Erythroblast (primary cell): ENCODE measurements at regions not wholly inside any gene's neighbourhood (a gene's known extent, or its start where the extent isn't known, plus 50 kb on each side); places are given as distances from the start of the nearest gene placed in this dataset.
"Not testable (repeated sequence)": the region's sequence is repeated elsewhere in the genome, so short reads cannot be mapped to it uniquely, and the experiment has no call there.

ENCODE experiments used
- DNase-seq, 2 experiments: peaks; one replicate each; lab custom pipeline; 2025; lab: John Stamatoyannopoulos, UW
- GATA1 ChIP-seq: IDR thresholded peaks from 2 replicates; pipeline ENCODE4 v1.6.1; 2011; ENCODE audit warnings: low read depth, mild to moderate bottlenecking, control low read depth, low read length, moderate library complexity
- POLR2A ChIP-seq: IDR thresholded peaks from 2 replicates; pipeline ENCODE4 v1.6.1; 2011; ENCODE audit warnings: mild to moderate bottlenecking, low read length

- TF ChIP-seq GATA1 (no peak), POLR2A (no peak)
- DNase-seq, result no peak
Observed at GRCh38 chrX:131671735-131672134, 127.9 kb downstream of the OR13H1 start.

DNA sequence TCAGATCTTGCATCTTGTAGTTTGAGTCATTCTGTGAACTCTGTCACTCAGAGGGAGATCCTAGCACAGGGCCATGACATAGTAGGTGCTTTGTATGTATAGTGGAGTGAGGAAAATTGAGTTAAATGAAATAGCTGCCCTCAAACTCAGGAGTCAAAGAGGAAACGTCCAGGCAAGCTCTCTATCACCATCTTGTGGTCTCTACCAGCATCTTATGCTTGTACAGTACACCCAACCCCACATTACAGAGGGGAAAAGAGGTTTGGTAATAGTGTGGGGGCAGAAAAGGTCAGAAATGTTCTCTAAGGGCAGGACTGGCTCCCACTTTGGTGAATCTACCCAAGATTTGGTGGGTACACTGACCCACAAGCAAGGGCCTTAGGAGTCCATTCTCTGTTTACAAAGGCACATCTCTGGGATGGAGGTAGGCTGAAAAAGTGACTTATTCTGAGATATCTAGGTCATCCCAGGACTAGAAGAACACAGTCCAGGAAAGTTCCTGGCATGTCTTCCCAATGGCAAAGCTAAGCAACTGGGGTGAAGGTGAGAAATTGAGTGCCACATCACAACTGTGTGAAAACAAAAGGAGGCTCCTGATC is 131.8 kb downstream of the OR13H1 start:
- DNase-seq, result peak; percentile 0
- TF ChIP-seq GATA1 (no peak), POLR2A (no peak)

GRCh38 chrX:131677655-131678628 is 134.1 kb downstream of the OR13H1 start:
- peak; percentile 9 to 47 for DNase-seq
- TF ChIP-seq GATA1 (no peak), POLR2A (no peak)

- DNase-seq, result not testable (repeated sequence)
Observed at GRCh38 chrX:131682735-131683134, 138.9 kb downstream of the OR13H1 start.

GRCh38 chrX:131693359-131693758 is 149.5 kb downstream of the OR13H1 start:
- TF ChIP-seq GATA1 (no peak), POLR2A (no peak)
- no peak for DNase-seq

GRCh38 chrX:131696989-131697388 is 153.1 kb downstream of the OR13H1 start:
- DNase-seq, result not testable (repeated sequence)

GRCh38 chrX:131703646-131704045 is 159.8 kb downstream of the OR13H1 start:
- TF ChIP-seq GATA1 (no peak), POLR2A (no peak)
- no peak for DNase-seq

GRCh38 chrX:131704136-131704695 is 160.3 kb downstream of the OR13H1 start:
- TF ChIP-seq GATA1 (no peak), POLR2A (no peak)
- DNase-seq, result no peak

DNA sequence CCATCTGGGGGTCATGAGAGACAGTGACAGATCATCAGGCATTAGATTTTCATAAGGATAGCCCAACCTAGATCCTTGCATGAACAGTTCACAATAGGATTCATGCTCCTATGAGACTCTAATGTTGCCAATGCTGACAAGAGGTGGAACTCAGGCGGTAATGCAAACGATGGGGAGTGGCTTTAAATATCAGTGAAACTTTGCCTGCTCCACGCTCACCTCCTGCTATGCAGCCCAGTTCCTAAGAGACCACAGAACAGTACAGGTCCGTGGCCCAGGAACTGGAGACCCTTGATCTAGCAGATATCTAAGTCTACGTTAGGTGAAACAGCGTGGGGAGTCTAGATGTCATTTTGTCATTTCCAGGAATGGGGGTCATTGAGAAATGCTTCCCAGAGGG is 165.7 kb downstream of the OR13H1 start:
- DNase-seq, result no peak
- TF ChIP-seq POLR2A (no peak), GATA1 (no peak)

GRCh38 chrX:131711478-131711867 is 167.6 kb downstream of the OR13H1 start:
- TF ChIP-seq POLR2A (no peak), GATA1 (no peak)
- DNase-seq, result no peak

DNA sequence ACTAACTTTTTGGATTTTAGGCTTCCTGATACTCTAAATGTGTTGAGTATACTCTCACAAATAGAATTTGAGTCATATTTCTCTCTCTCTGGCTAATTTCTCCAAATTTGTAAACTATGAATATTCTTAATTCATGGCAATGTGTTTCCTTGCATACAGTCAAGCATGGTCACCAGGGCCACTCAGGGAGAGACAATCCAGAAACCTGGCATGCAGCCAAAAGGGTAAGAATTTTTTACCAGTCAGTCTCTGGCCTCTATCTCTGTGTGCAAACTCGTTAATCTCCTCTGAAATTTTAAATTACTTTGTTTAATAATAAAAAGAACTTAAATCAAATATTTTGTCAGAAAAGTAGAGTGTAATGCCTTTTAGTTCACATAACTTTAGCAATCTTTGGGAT is 179.8 kb downstream of the OR13H1 start:
- DNase-seq, result no peak

DNA sequence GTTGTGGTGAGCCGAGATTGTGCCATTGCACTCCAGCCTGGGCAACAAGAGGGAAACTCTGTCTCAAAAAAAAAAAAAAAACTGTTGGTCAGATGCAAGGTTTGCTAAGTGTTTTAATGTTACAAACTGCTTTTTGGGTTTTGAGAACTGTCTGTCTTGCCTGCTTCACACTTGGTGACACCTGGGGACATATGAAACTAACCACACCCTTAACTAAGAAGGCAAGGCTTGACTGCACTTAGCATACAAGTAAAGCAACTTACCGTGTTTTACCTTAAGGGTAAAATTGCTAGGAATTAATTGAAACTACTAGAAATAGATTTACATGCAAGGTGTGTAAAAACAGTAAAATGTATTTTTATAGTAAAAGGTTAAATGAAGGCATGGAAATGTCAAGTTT is 180.4 kb downstream of the OR13H1 start:
- TF ChIP-seq GATA1 (no peak), POLR2A (no peak)
- DNase-seq, result no peak

More for the DNA sequence above, 179.8 kb downstream of the OR13H1 start:
- TF ChIP-seq GATA1 (no peak), POLR2A (no peak)

GRCh38 chrX:131725001-131725654 is 181.3 kb downstream of the OR13H1 start:
- no peak for DNase-seq
- TF ChIP-seq POLR2A (no peak), GATA1 (no peak)

GRCh38 chrX:131727778-131728177 is 183.9 kb downstream of the OR13H1 start:
- no peak for TF ChIP-seq POLR2A
- TF ChIP-seq GATA1, result no peak
- DNase-seq, result no peak
